Heart left ventricle (tissue), 16 donors: ENCODE measurements at regions not wholly inside any gene's neighbourhood (a gene's known extent, or its start where the extent isn't known, plus 50 kb on each side); places are given as distances from the start of the nearest gene placed in this dataset.
A peak's percentile ranks its signal among the peaks of the same experiment; 100 is the strongest.

Experiments
- ATAC-seq, 4 donors: fragments of 200-7000 bp; cut with Tn5 transposase; one replicate each; pipeline ENCODE4 v1.9.1; 2020 to 2022; ENCODE audit warnings: moderate library complexity in 4 of 4, mild to moderate bottlenecking in 3 of 4, moderate number of reproducible peaks in 1 of 4
- DNase-seq, 5 donors: peaks; one replicate each; pipeline ENCODE4 v3.0.0-alpha.2; 2020
- H3K27ac ChIP-seq, 12 donors: fragments of 200-600 bp; sonication (generic) in 4 of 12; one replicate each; pipeline versions ENCODE4 v1.5.0 to v1.8.0; 2016 to 2022; ENCODE audit warnings: mild to moderate bottlenecking in 2 of 12
- H3K27me3 ChIP-seq, 9 donors: fragments of 200-600 bp; sonication (generic) in 2 of 9; one replicate each; pipeline versions ENCODE4 v1.5.1 to v1.8.0; 2016 to 2022; ENCODE audit warnings: mild to moderate bottlenecking in 3 of 9
- H3K36me3 ChIP-seq, 9 donors: fragments of 200-600 bp; sonication (generic) in 2 of 9; one replicate each; pipeline versions ENCODE4 v1.5.0 to v1.8.0; 2018 to 2022; ENCODE audit warnings: mild to moderate bottlenecking in 2 of 9
- H3K4me1 ChIP-seq, 12 donors: fragments of 200-600 bp; sonication (generic) in 4 of 12; one replicate each; pipeline versions ENCODE4 v1.5.0 to v1.8.0; 2016 to 2022; ENCODE audit warnings: mild to moderate bottlenecking in 3 of 12
- H3K4me3 ChIP-seq, 12 donors: fragments of 200-600 bp; sonication (generic) in 4 of 12; one replicate each; pipeline versions ENCODE4 v1.5.0 to v1.8.0; 2017 to 2022; ENCODE audit warnings: mild to moderate bottlenecking in 9 of 12, moderate library complexity in 4 of 12
- H3K9me3 ChIP-seq, 12 donors: fragments of 200-600 bp; sonication (generic) in 4 of 12; one replicate each; pipeline versions ENCODE4 v1.5.0 to v1.8.0; 2016 to 2022; ENCODE audit warnings: mild to moderate bottlenecking in 1 of 12
- CTCF ChIP-seq, 12 donors: fragments of 200-600 bp; sonication (generic) in 4 of 12; IDR thresholded peaks; one replicate each; pipeline versions ENCODE4 v1.5.0 to v1.8.0; 2018 to 2022; ENCODE audit warnings: antibody characterized with exemption in 12 of 12, mild to moderate bottlenecking in 5 of 12
- POLR2A ChIP-seq, 2 donors: fragments of 450-650 bp; IDR thresholded peaks; one replicate each; pipeline ENCODE4 v1.6.1; 2017; ENCODE audit warnings: antibody characterized with exemption in 2 of 2, mild to moderate bottlenecking in 2 of 2, moderate library complexity in 2 of 2
- WGBS, 4 donors: extraction: QIAGEN DNeasy Blood & Tissue Kit in 2 of 4; methylation state at CpG; one replicate each; pipeline versions ENCODE4 v1.1.5 to v1.1.7; 2013 to 2018; 5-methylcytosine and 5-hydroxymethylcytosine counted together
- intact Hi-C, 10 donors: fragments of 100-400 bp; cut with DNase I; formaldehyde crosslinking; loops; one replicate each; pipeline versions ENCODE4 v1.11.1 to v1.14.2; 2022
- donor health status: ischemic (EF 13 %, LVEDD 7.1; RV severe dilation, severe dysfunction).
- donor health status: healthy with polysubstance abuse.
- donor health status: DM: no; HTN: yes; CAD: no.
- donor health status: DM: no; HTN: no; CAD: no.
- donor health status: ischemic (EF 25% LVEDD 6.9; RV normal size, moderate dysfunction).
- donor health status: ischemic (EF 25% LVEDD 5.7; RV mildly dilated, moderate dysfunction).
- donor health status: healthy.
- donor health status: DM: yes; HTN: yes; CAD: no.
- donor health status: ischemic (EF 35%, LVEDD 5.7; RV mildly dilated, moderate dysfunction).
- donor health status: nonischemic (EF 11% LVEDD 7.7; RV severe dilation, severe dysfunction).
- donor health status: DM: yes; HTN: yes; CAD: no.
- donor health status: PGD.
- donor health status: ischemic (EF 29% LVEDD 5.4; RV normal size, mild dysfunction).
- donor health status: nonischemic (EF 23%, LVEDD 6.1; RV moderate dilation, normal function).

GRCh38 chr1:177334903-177335302 is 164.1 kb downstream of the BRINP2 start:
- no peak overlapping the region for H3K4me3 ChIP-seq
- DNase-seq (no peak), ATAC-seq (no peak)
- intact Hi-C loops: no loop called here
- H3K27me3 ChIP-seq: peaks cover 0 to 3% (median 0%) of the 10 kb centered on the region in 9 donors
- H3K4me1 ChIP-seq: peaks cover 0 to 10% (median 0%) of the 10 kb centered on the region in 12 donors
- TF ChIP-seq CTCF (IDR thresholded peaks at IDR 0.05) (no peak), POLR2A (IDR thresholded peaks at IDR 0.05) (no peak)
- H3K9me3 ChIP-seq: no peaks in the 10 kb centered on the region
- no peak overlapping the region for H3K27ac ChIP-seq
- no peaks in the 10 kb centered on the region for H3K36me3 ChIP-seq

- no peak overlapping the region for H3K4me3 ChIP-seq
- H3K4me1 ChIP-seq: peaks cover 0 to 10% (median 0%) of the 10 kb centered on the region in 12 donors
- no peaks in the 10 kb centered on the region for H3K9me3 ChIP-seq
- no peaks in the 10 kb centered on the region for H3K36me3 ChIP-seq
- no peak overlapping the region for H3K27ac ChIP-seq
- H3K27me3 ChIP-seq: peaks cover 0 to 3% (median 0%) of the 10 kb centered on the region in 9 donors
- peak in 8 of 12 donors; percentile 9 to 48 (median 15) for TF ChIP-seq CTCF (IDR thresholded peaks at IDR 0.05)
- no peak for TF ChIP-seq POLR2A (IDR thresholded peaks at IDR 0.05)
- peak; percentile 61 to 87 (median 71) for ATAC-seq
- intact Hi-C loops: no loop called here
- DNase-seq: no peak
- WGBS, 4 donors: 32 to 42% (median 36%) methylated on average over 4 of the region's 4 CpGs
Measured at GRCh38 chr1:177333936-177334595, 163.3 kb downstream of the BRINP2 start.
